ENCODE measurements at regions not wholly inside any gene's neighbourhood (a gene's known extent, or its start where the extent isn't known, plus 50 kb on each side); places are given as distances from the start of the nearest gene placed in this dataset.

DNA sequence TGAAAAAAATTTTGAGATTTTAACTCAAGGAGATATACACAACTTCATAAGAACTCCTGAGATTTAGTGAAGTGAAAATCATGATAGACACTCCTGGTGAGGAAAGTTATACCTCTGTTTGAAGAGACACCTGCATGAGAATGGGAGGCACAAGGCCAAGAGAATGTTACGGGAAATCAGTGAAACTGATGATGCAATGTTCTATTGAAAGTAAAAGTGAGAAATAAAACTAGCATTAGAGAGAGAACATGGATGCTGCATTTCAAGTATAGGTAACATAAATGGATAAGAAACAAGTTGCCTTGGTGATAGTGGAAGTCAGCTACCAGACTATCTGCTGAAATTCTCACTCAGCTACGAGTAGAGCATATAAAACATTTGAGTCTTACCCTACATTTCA is 562.1 kb upstream of the FANCL start:
- ChIA-PET SMC1A (ENCODE audit: uncharacterized antibody, unreplicated experiment) (no interaction called here), CTCF (no interaction called here), RAD21 (ENCODE audit: unreplicated experiment) (no interaction called here), POLR2A (no interaction called here)
- no peak overlapping the region for H3K9ac ChIP-seq (ENCODE audit: control insufficient read depth, insufficient read depth, low read length)
- in situ Hi-C loops (cut with MboI) = no loop called here
- no TSS peak for BruUV-seq (replicated peaks)
- FAIRE-seq = no peak
- WGBS (ENCODE audit: insufficient coverage, insufficient replicate concordance, low lambda C conversion rate, missing lambda C conversion rate) = 0% methylated on average over 2 of the region's 2 CpGs
- no peaks in the 10 kb centered on the region for H3K9me3 ChIP-seq (replicated peaks; ENCODE audit: control insufficient read depth, insufficient read depth, low read length)
- DNase-seq (ENCODE audit: low read depth, low spot score) = no peak
- ATAC-seq = no peak
- H3K79me2 ChIP-seq (ENCODE audit: control insufficient read depth, insufficient read depth, low read length) = no peaks in the 10 kb centered on the region
- H3K4me1 ChIP-seq (ENCODE audit: control insufficient read depth, insufficient read depth, low read length) = no peaks in the 10 kb centered on the region
- H3K4me3 ChIP-seq = no peak overlapping the region
- no peaks in the 10 kb centered on the region for H3K27me3 ChIP-seq (replicated peaks in 1 of 2; ENCODE audit: control insufficient read depth in 2 of 2, insufficient read depth in 2 of 2, low read length in 1 of 2)
- intact Hi-C loops (cut with micrococcal nuclease; ENCODE audit: unreplicated experiment) = no loop called here
- H3K27ac ChIP-seq (ENCODE audit: control insufficient read depth, insufficient read depth) = no peak overlapping the region
- no peak overlapping the region for H3K4me2 ChIP-seq (ENCODE audit: control insufficient read depth, insufficient read depth)
- H4K20me1 ChIP-seq (ENCODE audit: control insufficient read depth, insufficient read depth) = no peaks in the 10 kb centered on the region
- no peak overlapping the region for H2AFZ ChIP-seq (ENCODE audit: control insufficient read depth, low read depth, low read length)
- TF ChIP-seq NBN (IDR thresholded peaks at IDR 0.05) (no peak), JUNB (IDR thresholded peaks at IDR 0.05) (no peak), RCOR1 (conservative IDR thresholded peaks at IDR 0.05; ENCODE audit: low read depth, low read length) (no peak), RUNX3 (IDR thresholded peaks at IDR 0.05; ENCODE audit: low read length) (no peak), NFXL1 (IDR thresholded peaks at IDR 0.05; ENCODE audit: borderline replicate concordance) (no peak), CREB1 (IDR thresholded peaks at IDR 0.05; ENCODE audit: low read depth) (no peak)
- TF ChIP-seq, protein P1, sequence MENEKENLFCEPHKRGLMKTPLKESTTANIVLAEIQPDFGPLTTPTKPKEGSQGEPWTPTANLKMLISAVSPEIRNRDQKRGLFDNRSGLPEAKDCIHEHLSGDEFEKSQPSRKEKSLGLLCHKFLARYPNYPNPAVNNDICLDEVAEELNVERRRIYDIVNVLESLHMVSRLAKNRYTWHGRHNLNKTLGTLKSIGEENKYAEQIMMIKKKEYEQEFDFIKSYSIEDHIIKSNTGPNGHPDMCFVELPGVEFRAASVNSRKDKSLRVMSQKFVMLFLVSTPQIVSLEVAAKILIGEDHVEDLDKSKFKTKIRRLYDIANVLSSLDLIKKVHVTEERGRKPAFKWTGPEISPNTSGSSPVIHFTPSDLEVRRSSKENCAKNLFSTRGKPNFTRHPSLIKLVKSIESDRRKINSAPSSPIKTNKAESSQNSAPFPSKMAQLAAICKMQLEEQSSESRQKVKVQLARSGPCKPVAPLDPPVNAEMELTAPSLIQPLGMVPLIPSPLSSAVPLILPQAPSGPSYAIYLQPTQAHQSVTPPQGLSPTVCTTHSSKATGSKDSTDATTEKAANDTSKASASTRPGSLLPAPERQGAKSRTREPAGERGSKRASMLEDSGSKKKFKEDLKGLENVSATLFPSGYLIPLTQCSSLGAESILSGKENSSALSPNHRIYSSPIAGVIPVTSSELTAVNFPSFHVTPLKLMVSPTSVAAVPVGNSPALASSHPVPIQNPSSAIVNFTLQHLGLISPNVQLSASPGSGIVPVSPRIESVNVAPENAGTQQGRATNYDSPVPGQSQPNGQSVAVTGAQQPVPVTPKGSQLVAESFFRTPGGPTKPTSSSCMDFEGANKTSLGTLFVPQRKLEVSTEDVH (IDR thresholded peaks at IDR 0.05; ENCODE audit: low read depth, partially characterized antibody) = no peak
- no peaks in the 10 kb centered on the region for H3K36me3 ChIP-seq (ENCODE audit: control insufficient read depth in 2 of 2, insufficient read depth in 2 of 2, low read length in 1 of 2)

DNA sequence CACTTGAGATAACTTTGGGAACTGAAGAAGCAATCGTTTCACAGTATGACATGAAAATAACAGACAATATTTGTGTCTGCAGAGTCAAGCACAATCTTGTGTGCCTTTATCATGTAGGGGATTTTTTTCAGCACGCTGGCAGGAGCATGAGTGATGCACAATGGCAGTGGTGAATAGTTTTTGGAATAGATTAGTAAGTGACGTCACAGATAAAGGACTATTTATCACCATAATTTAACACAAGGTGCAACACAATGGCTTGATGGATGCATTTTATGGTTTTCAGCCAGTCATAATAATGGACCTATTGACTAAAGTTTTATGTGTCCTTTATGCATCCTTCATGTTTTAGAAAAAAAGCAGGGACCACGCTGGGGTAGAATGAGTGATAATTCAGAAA is 559.8 kb upstream of the FANCL start:
- Histone ChIP-seq H3K4me1 (ENCODE audit: control insufficient read depth, insufficient read depth, low read length) (no peaks in the 10 kb centered on the region), H4K20me1 (ENCODE audit: control insufficient read depth, insufficient read depth) (no peaks in the 10 kb centered on the region), H3K9me3 (replicated peaks; ENCODE audit: control insufficient read depth, insufficient read depth, low read length) (no peaks in the 10 kb centered on the region), H2AFZ (ENCODE audit: control insufficient read depth, low read depth, low read length) (no peak overlapping the region), H3K36me3 (ENCODE audit: control insufficient read depth in 2 of 2, insufficient read depth in 2 of 2, low read length in 1 of 2) (no peaks in the 10 kb centered on the region), H3K27ac (ENCODE audit: control insufficient read depth, insufficient read depth) (no peak overlapping the region), H3K4me2 (ENCODE audit: control insufficient read depth, insufficient read depth) (no peak overlapping the region), H3K79me2 (ENCODE audit: control insufficient read depth, insufficient read depth, low read length) (no peaks in the 10 kb centered on the region), H3K9ac (ENCODE audit: control insufficient read depth, insufficient read depth, low read length) (no peak overlapping the region), H3K27me3 (replicated peaks in 1 of 2; ENCODE audit: control insufficient read depth in 2 of 2, insufficient read depth in 2 of 2, low read length in 1 of 2) (no peaks in the 10 kb centered on the region), H3K4me3 (no peak overlapping the region)
- POLR2A ChIA-PET = no interaction called here
- 11% methylated on average over 4 of the region's 4 CpGs for WGBS (ENCODE audit: insufficient coverage, insufficient replicate concordance, low lambda C conversion rate, missing lambda C conversion rate)
- in situ Hi-C loops (cut with MboI) = no loop called here
- FAIRE-seq = no peak
- ATAC-seq = no peak
- CTCF ChIA-PET = no interaction called here
- SMC1A ChIA-PET (ENCODE audit: uncharacterized antibody, unreplicated experiment) = interaction anchor here (1.2 kb wide), 1 partner anchor 47 kb away, joined by 3 read pairs; no protein-coding TSS in a partner anchor
- intact Hi-C loops (cut with micrococcal nuclease; ENCODE audit: unreplicated experiment) = no loop called here
- RAD21 ChIA-PET (ENCODE audit: unreplicated experiment) = no interaction called here
- BruUV-seq (replicated peaks) = no TSS peak
- DNase-seq (ENCODE audit: low read depth, low spot score) = no peak
- TF ChIP-seq, protein P1 (IDR thresholded peaks at IDR 0.05; ENCODE audit: low read depth, partially characterized antibody) = no peak
- TF ChIP-seq, protein P2, sequence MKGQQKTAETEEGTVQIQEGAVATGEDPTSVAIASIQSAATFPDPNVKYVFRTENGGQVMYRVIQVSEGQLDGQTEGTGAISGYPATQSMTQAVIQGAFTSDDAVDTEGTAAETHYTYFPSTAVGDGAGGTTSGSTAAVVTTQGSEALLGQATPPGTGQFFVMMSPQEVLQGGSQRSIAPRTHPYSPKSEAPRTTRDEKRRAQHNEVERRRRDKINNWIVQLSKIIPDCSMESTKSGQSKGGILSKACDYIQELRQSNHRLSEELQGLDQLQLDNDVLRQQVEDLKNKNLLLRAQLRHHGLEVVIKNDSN (IDR thresholded peaks at IDR 0.05; ENCODE audit: borderline replicate concordance, extremely low read length, insufficient read depth, low read depth, low read length) = no peak
- no peak for TF ChIP-seq RUNX3 (IDR thresholded peaks at IDR 0.05; ENCODE audit: low read length)
- TF ChIP-seq ZNF274 (IDR thresholded peaks at IDR 0.05; ENCODE audit: insufficient read depth, insufficient read length) = no peak
- TF ChIP-seq, protein P3, sequence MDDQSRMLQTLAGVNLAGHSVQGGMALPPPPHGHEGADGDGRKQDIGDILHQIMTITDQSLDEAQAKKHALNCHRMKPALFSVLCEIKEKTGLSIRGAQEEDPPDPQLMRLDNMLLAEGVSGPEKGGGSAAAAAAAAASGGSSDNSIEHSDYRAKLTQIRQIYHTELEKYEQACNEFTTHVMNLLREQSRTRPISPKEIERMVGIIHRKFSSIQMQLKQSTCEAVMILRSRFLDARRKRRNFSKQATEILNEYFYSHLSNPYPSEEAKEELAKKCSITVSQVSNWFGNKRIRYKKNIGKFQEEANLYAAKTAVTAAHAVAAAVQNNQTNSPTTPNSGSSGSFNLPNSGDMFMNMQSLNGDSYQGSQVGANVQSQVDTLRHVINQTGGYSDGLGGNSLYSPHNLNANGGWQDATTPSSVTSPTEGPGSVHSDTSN (IDR thresholded peaks at IDR 0.05; ENCODE audit: insufficient replicate concordance, low read depth, low read length) = no peak
- no peak for TF ChIP-seq MXI1 (IDR thresholded peaks at IDR 0.05; ENCODE audit: low read depth, low read length)

Data from GM12878 (cell line).